HG02763 (cell line): ENCODE measurements at regions not wholly inside any gene's neighbourhood (a gene's known extent, or its start where the extent isn't known, plus 50 kb on each side); places are given as distances from the start of the nearest gene placed in this dataset.

Source experiments
- ATAC-seq: cut with Tn5 transposase; IDR thresholded peaks from one replicate; pipeline ENCODE4 v1.9.1; 2021; ENCODE audit warnings: mild to moderate bottlenecking, moderate library complexity; ENCODE audit not compliant: unreplicated experiment

GRCh38 chr6:147712841-147713240 is 204.4 kb downstream of the SAMD5 start:
- no peak for ATAC-seq

GRCh38 chr6:147715035-147715434 is 206.5 kb downstream of the SAMD5 start:
- ATAC-seq: no peak

DNA sequence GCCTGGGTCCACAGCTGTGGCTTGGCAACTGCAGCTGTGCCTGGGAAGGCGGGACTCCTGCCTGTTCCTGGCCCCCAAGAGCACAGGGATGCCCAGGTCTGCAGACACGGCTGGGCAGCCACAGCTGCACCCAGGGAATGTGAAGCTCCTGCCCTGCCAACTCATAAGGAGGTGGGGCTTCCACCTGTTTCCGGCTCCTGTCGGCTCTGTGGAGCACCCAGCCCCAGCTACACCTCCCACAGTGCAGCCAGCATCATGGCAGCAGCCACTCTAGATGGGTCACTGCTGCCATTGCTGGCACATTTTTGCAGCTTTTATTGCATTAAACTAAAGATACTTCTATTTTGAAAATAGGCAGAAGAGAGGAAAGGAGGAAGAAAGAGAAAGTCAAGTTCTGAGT is 207.9 kb downstream of the SAMD5 start:
- ATAC-seq: no peak

- no peak for ATAC-seq
Observed at GRCh38 chr6:147717991-147718390, 209.5 kb downstream of the SAMD5 start.

DNA sequence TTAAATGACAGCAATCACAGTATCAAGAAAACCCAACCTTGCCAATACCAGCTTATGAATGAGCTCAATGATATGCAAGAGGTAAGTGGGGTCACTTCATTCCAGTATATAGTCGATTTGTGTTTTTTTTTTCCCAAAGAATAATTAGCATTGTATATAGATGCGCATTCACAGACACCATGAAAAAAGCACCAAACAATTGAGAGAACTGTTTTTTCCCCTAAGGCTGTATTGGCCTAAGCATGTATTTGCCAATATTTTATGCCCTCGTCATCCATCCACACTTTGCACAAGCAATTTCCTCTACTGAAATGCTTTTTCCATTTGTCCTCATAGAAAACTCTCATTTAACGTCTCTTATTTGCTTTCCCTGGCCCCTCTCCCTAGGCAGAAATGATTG is 213.7 kb downstream of the SAMD5 start:
- no peak for ATAC-seq

GRCh38 chr6:147724454-147724853 is 216.0 kb downstream of the SAMD5 start:
- no peak for ATAC-seq

DNA sequence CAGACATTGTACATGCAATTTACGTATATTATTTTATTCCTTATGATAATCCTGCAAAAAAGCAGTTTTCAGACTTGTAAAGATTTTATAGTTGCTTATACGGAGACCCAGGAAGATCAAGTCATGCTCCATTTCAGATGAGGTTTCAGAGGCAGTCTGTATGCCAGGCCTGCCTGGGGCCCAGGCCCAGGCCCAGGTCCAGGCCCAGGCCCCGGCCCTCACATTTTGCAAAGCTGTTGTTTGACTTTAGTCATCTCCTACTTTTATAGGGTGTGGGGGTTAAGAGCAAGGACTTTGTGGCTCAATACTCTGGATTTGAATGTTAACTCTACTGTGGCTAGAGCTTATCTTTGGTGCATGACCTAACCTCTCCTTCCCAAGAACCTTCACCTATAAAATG is 217.9 kb downstream of the SAMD5 start:
- ATAC-seq: no peak

- ATAC-seq: no peak
Observed at GRCh38 chr6:147728903-147729302, 220.4 kb downstream of the SAMD5 start.

DNA sequence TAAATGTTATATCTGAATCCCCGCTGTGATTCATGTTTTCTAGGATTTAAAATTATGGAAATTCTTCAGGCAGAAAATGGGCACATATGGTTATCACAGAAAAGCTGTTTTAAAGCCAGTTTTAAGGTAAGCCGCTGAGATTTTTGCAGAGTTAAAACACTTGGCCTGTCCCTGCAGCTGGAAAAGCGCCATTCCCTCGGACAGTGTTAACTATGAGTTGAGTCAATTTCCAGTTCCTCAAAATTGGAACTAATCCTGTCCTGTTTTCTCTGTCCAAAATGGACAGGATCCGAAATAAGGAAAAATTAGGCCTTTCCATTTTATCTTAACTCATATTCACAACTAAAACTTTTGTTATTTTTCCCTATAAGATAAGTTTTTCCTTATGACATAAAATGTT is 225.2 kb downstream of the SAMD5 start:
- no peak for ATAC-seq

DNA sequence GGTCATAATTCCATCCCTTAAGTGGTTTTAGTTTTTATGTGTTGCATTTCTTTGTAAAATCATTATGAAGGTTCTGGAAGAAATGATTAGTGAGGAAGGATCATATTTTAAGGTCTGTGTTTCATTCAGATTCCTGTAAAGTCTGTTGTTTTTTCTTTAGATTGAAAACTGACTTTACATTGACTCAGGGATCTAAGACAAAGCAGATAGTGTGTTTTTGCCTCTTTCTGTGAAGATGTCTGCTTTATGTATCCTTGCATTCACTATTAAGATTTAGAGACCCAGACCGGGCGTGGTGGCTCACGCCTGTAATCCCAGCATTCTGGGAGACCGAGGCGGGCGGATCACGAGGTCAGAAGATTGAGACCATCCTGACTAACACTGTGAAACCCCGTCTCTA is 225.7 kb downstream of the SAMD5 start:
- ATAC-seq: no peak

- no peak for ATAC-seq
Observed at GRCh38 chr6:147735924-147736323, 227.4 kb downstream of the SAMD5 start.

DNA sequence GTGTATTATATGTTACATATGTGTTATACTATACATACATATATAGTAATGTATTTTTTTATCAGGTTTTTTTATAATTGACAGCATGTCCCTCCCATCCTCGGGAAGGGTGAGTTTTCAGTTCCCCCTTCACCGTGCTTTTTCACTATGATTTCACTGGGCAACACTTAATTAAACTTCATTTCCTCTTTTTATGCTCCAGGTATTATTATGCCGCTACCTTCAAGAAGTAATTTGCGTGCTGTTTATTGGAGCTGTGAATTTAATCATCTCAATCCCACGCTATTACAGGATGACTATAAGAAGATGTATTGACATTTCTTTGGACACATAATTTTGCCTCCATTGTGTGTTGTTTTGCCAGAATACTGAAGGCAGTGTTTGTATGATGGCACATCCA is 228.6 kb downstream of the SAMD5 start:
- ATAC-seq: no peak

DNA sequence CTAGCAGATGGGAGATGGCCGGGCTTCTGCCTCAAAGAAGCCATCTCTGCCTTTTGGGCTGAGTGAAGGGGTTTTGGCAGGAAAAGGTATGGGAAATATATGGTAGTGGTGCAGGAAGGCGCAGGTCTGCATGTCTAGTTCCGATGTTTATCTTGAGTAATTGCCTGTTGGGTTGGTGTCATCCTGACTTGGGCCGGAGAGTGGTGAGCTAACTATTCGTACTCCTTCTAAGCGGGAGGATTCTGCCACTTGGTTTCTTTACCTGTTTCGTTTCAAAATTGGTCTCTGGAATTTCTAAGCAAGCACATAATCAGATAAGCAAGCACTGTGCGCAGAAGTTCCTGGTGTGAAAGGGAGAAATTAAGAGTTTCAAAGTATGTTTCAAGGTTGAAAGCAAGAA is 229.6 kb downstream of the SAMD5 start:
- no peak for ATAC-seq

GRCh38 chr6:147738516-147739162 is 230.1 kb downstream of the SAMD5 start:
- ATAC-seq: no peak

DNA sequence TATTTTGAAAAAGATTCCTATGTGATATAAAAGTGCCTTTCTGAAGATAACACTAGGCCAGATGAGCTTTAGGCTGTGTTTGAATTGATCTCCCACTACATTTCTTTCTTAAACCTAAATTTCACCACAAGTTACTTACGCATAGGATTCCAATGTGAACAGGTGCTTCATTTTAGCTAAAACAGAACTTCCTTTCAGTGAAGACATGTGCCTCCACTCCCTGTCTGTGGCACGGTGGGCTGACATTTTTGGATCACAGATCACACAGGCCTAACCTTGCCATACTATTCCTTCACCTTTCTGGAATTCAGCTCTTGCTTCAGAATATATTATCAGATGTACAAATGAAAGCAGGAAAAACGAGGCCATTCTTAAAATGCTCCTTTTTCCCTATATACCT is 231.8 kb downstream of the SAMD5 start:
- ATAC-seq: no peak

DNA sequence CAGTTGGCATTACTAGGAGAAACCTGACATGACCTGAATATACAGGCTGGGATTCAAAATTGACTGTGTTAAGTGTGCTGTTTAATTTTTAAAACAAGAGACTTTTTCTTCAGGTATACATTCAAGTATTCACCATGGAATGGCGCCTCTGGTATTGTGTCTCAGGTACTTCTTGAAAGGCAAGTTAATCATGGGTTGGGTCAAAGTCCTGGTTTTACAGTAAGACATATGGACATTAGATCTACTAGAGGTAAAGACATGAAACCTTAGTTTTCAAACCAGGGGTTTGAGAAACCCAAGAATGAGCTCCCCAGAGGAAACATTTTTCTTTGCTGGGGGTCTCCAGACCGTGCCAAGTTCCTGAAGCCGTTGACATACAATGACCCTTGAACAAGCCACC is 232.4 kb downstream of the SAMD5 start:
- no peak for ATAC-seq

DNA sequence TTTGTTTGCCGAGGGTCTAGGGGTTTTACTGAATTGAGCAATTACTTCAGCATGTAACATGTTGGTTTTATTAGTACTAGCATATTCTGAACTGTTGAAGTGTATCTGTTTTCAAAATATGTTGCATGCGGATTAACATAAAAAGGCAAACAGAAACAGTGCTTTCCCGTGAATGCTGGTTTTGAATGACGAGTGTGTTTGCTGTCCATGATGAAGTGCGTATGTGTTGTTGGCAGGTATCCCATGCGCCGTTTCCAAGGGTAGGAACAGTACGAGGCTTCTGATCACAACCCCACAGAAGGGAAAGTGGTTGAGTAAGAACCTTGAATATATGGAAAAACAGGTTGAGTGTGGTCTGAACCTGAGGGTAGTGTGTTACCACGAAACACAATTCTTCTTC is 232.9 kb downstream of the SAMD5 start:
- no peak for ATAC-seq

- ATAC-seq: no peak
Observed at GRCh38 chr6:147742440-147742839, 233.9 kb downstream of the SAMD5 start.

- no peak for ATAC-seq
Observed at GRCh38 chr6:147744012-147744411, 235.5 kb downstream of the SAMD5 start.

DNA sequence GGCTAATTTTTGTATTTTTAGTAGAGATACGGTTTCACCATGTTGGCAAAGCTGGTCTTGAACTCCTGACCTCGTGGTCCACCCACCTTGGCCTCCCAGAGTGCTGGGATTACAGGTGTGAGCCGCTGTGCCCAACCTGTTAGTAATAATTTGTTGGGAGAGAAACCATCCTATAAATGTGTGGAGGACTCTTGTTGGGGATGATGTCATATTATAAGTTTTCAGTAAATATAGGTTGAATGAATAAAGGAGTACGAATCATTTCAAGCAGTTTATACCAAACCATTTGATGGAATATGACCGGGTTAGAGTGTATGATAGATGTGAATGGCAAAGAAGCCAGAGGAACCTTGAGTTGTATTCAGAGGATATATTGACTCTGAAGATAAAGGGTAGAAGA is 240.8 kb downstream of the SAMD5 start:
- ATAC-seq: no peak

DNA sequence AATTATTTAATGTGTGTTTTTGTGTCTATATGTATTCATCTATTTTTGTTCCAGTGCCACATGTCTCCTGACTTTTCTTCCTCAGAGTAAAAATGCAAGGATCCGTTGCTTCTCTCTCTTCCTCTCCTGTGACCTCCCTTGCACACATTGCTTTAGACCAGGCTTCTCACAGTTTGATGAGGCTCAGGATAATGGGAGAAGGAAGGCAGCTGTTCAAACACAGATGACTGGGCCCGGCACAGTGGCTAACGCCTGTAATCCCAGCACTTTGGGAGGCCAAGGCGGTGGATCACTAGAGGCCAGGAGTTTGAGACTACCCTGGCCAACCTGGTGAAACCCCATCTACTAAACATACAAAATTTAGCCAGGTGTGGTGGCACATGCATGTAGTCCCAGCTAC is 241.9 kb downstream of the SAMD5 start:
- ATAC-seq: no peak

DNA sequence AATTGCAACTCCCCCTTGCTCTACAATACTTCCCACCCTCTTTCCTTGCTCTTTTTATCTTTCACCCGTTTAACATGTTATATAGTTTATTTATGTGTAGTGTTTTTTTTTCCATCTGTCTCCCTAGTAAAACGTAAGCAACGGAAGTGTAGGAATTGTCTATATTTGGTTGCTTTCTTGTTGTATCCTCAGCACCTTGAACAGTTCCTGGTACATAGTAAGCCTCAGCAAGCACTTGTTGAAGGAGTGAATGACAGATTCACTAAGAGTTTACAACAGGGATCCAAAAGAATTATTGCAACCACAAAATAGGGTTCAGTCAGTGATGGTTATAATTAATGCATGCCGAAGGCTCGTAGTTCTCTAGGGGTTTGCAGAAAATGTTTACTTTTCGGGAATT is 242.7 kb downstream of the SAMD5 start:
- ATAC-seq: no peak

DNA sequence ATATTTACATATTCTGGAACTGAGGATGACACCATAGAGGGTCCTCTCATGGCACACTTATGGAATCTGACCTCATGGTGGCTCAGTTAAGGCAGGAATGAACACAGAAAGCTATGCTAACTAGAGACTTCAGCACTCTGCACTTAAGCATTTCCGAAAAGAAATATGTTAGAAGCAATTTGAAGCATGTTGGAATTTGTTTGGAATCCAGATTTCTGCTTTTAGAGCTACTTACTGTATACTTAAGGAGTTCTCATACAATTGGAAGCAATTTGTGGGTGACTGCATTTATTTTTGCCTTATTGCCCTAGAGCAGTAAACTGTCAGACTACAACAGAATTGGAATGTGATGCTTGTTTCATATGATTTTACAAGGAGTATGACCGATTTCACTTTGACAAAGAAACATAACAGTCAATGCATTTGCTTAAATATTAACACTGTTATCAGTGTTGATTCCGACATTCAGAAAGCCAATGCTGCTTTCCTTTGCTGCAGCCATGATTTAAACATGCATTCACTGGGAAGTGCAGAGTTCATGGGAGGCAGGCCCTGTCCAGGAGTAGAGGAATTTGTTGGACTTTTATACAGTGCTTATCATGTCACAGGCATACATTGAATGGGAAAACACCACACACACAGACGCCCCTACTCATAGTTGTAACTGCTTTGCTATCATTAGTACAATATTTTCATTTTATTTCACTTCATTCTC is 244.4 kb downstream of the SAMD5 start:
- ATAC-seq: no peak
